ENCODE measurements at regions not wholly inside any gene's neighbourhood (a gene's known extent, or its start where the extent isn't known, plus 50 kb on each side); places are given as distances from the start of the nearest gene placed in this dataset.

DNA sequence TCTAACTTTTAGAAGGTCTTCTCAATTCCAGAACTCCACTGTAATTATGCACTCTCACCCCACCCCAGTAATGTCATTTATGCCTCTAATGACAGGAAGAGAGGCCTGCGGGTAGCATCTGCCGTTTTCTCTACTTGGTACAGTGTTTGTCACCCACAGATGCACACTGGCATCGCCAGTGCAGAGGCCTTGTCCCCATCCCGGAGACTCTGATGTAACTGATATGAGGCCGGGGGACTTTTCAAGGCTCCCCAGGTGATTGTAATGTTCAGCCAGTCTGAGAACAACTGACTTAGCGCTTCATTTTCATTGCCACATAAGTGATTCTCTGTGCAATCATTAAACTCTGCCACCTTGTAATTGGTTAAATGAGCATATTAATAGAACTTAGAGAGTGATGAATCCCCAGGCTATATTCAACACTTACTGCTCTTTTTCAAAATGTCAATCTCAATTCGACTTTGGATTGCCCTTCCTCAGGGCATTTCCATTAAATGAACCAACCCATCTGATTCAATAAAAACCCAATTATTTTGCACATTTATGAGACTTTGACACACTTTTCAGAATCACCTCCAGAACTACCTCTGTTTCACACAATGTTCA is 113.2 kb downstream of the HERPUD2 start:
- Mint-ChIP-seq H3K4me1 (ENCODE audit: low read depth) (peaks cover 7% of the 10 kb centered on the region), H3K27ac (no peak overlapping the region), H3K36me3 (ENCODE audit: insufficient read depth) (no peaks in the 10 kb centered on the region), H3K9me3 (ENCODE audit: low read depth) (no peaks in the 10 kb centered on the region), H3K27me3 (no peaks in the 10 kb centered on the region), H3K4me3 (ENCODE audit: low read depth) (no peak overlapping the region)
- DNase-seq (ENCODE audit: low spot score, unreplicated experiment), result no peak
- TF ChIP-seq, protein P1, sequence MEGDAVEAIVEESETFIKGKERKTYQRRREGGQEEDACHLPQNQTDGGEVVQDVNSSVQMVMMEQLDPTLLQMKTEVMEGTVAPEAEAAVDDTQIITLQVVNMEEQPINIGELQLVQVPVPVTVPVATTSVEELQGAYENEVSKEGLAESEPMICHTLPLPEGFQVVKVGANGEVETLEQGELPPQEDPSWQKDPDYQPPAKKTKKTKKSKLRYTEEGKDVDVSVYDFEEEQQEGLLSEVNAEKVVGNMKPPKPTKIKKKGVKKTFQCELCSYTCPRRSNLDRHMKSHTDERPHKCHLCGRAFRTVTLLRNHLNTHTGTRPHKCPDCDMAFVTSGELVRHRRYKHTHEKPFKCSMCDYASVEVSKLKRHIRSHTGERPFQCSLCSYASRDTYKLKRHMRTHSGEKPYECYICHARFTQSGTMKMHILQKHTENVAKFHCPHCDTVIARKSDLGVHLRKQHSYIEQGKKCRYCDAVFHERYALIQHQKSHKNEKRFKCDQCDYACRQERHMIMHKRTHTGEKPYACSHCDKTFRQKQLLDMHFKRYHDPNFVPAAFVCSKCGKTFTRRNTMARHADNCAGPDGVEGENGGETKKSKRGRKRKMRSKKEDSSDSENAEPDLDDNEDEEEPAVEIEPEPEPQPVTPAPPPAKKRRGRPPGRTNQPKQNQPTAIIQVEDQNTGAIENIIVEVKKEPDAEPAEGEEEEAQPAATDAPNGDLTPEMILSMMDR (IDR thresholded peaks at IDR 0.05; ENCODE audit: unreplicated experiment), result no peak

DNA sequence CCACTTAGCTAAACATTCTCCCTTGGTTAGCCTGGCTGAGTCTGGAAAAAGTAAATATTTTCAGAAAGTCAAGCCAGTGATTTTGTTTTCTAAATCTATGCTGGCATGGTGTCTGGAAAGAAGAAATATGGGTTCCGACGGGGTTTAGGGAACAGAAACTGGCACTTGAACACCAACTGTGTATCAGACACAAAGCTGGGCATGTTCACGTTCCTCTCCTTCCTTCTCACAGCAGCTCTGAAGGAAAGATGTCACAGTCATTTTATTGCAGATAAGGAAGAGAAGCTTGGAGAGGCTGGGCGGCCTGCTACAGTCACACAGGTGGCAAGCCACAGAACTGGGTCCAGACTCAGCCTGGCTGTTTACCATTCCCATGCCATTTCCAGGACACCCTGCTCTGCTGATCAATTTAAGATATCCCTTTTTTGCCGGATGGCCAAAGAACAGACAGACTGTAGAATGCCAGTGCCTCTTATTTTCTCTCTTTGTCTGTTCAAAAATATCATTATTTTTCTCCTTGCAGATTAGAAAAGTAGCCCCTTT is 118.8 kb downstream of the HERPUD2 start:
- Mint-ChIP-seq H3K9me3 (ENCODE audit: low read depth) (no peaks in the 10 kb centered on the region), H3K4me3 (ENCODE audit: low read depth) (no peak overlapping the region), H3K27ac (no peak overlapping the region), H3K36me3 (ENCODE audit: insufficient read depth) (no peaks in the 10 kb centered on the region), H3K4me1 (ENCODE audit: low read depth) (peaks cover 1% of the 10 kb centered on the region), H3K27me3 (no peaks in the 10 kb centered on the region)
- TF ChIP-seq, protein P1 (IDR thresholded peaks at IDR 0.05; ENCODE audit: unreplicated experiment), result no peak
- DNase-seq (ENCODE audit: low spot score, unreplicated experiment), result no peak

DNA sequence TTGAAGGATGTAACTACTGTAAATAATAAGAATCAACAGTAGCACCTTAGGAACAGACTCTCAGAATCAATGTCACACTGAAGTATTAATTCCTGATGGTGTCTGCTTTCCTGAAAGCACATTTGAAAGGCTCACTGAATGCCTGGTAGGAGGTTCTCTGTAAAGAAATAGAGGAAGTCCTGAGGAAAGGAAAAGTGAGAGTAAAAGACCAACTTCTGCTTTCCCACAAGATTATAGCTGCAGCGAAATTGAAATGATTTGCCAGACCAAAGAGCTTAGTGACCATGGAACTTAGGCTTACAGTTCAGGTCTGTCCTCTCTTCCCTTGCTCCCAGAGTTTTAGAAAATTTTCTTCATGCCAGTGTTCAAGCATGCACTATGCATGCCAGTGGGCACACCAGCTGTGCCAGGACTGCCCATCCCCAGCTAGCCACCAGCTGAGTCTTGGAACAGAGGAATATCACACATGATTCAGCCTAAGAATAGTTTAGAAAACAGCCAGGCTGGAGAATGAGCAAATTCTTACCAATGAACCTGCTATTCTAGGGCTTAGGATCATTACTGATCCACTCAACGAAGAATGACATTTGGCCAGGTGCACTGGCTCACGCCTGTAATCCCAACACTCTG is 123.2 kb downstream of the HERPUD2 start:
- Mint-ChIP-seq H3K9me3 (ENCODE audit: low read depth) (no peaks in the 10 kb centered on the region), H3K27ac (no peak overlapping the region), H3K4me3 (ENCODE audit: low read depth) (no peak overlapping the region), H3K27me3 (no peaks in the 10 kb centered on the region), H3K36me3 (ENCODE audit: insufficient read depth) (no peaks in the 10 kb centered on the region), H3K4me1 (ENCODE audit: low read depth) (peaks cover 1% of the 10 kb centered on the region)
- TF ChIP-seq, protein P1 (IDR thresholded peaks at IDR 0.05; ENCODE audit: unreplicated experiment), result no peak
- no peak for DNase-seq (ENCODE audit: low spot score, unreplicated experiment)

DNA sequence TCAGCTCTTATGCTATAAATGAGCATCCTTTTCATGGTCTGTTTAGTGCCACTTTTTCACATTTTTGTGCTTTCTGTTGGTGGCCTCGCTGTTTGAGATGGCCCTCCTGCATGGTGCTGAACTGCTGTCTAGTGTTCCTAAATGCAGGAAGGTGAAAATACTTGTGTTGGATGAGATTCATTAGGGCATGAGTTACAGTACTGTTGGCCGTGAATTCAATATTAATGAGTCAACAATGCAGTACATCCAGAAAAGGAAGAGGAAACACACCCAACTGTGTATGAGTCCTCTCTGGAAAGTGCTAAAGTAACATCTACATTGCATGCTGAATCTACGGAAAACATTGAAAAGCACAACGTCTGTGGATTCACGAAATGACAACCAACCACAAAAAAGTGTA is 124.0 kb downstream of the HERPUD2 start:
- Mint-ChIP-seq H3K9me3 (ENCODE audit: low read depth) (no peaks in the 10 kb centered on the region), H3K4me3 (ENCODE audit: low read depth) (no peak overlapping the region), H3K36me3 (ENCODE audit: insufficient read depth) (no peaks in the 10 kb centered on the region), H3K4me1 (ENCODE audit: low read depth) (peaks cover 1% of the 10 kb centered on the region), H3K27me3 (no peaks in the 10 kb centered on the region), H3K27ac (no peak overlapping the region)
- no peak for DNase-seq (ENCODE audit: low spot score, unreplicated experiment)
- TF ChIP-seq, protein P1 (IDR thresholded peaks at IDR 0.05; ENCODE audit: unreplicated experiment), result no peak

DNA sequence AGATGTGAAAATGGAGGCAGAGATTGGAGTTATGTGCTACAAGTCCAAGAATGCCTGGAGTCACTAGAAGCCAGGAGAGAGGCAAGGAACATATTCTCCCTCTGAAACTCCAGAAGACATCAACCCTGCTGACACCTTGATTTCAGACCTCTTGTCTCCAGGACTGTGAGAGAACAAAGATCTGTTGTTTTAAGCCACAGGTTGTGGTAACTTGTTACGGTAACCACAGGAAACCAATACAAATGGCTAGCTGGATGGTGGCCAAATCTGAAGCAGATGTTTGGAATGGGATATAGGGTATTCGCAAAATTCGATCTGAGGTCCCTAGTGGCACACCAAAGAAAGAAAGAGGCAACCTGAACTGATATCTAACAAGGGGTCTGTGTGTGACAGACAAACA is 129.0 kb downstream of the HERPUD2 start:
- no peak overlapping the region for H3K27ac Mint-ChIP-seq
- no peak overlapping the region for H3K4me3 Mint-ChIP-seq (ENCODE audit: low read depth)
- no peaks in the 10 kb centered on the region for H3K36me3 Mint-ChIP-seq (ENCODE audit: insufficient read depth)
- no peaks in the 10 kb centered on the region for H3K4me1 Mint-ChIP-seq (ENCODE audit: low read depth)
- H3K27me3 Mint-ChIP-seq, result no peaks in the 10 kb centered on the region
- no peak for DNase-seq (ENCODE audit: low spot score, unreplicated experiment)
- TF ChIP-seq, protein P1 (IDR thresholded peaks at IDR 0.05; ENCODE audit: unreplicated experiment), result no peak
- H3K9me3 Mint-ChIP-seq (ENCODE audit: low read depth), result peaks cover 7% of the 10 kb centered on the region

All from progenitor cell of endocrine pancreas (in vitro differentiated cells).